Upper lobe of right lung (tissue), 1 donor: ENCODE measurements at regions not wholly inside any gene's neighbourhood (a gene's known extent, or its start where the extent isn't known, plus 50 kb on each side); places are given as distances from the start of the nearest gene placed in this dataset.

Experiments used
- ATAC-seq: fragments of 200-7000 bp; cut with Tn5 transposase; one replicate; pipeline ENCODE4 v1.9.1; 2020; ENCODE audit warnings: mild to moderate bottlenecking, moderate library complexity
- DNase-seq: peaks from one replicate; pipeline ENCODE4 v3.0.0-alpha.2; 2020
- H3K27ac ChIP-seq: fragments of 200-600 bp; one replicate; pipeline ENCODE4 v1.8.0; 2022
- H3K27me3 ChIP-seq: fragments of 200-600 bp; one replicate; pipeline ENCODE4 v1.8.0; 2022; ENCODE audit warnings: mild to moderate bottlenecking
- H3K36me3 ChIP-seq: fragments of 200-600 bp; one replicate; pipeline ENCODE4 v1.8.0; 2022
- H3K4me1 ChIP-seq: fragments of 200-600 bp; one replicate; pipeline ENCODE4 v1.8.0; 2022
- H3K4me3 ChIP-seq: fragments of 200-600 bp; one replicate; pipeline ENCODE4 v1.8.0; 2022; ENCODE audit warnings: mild to moderate bottlenecking
- H3K9me3 ChIP-seq: fragments of 200-600 bp; one replicate; pipeline ENCODE4 v1.8.0; 2022
- CTCF ChIP-seq: fragments of 200-600 bp; IDR thresholded peaks from one replicate; pipeline ENCODE4 v1.8.0; 2022; ENCODE audit warnings: antibody characterized with exemption
- intact Hi-C: fragments of 100-400 bp; cut with DNase I; formaldehyde crosslinking; loops from one replicate; pipeline ENCODE4 v1.11.0; 2022
- donor health status: DM: no; HTN: yes; CAD: no; lungs with severe emphysema.

GRCh38 chr1:192713921-192714320 is 78.0 kb downstream of the RGS13 start:
- no peak for TF ChIP-seq CTCF
- Histone ChIP-seq H3K27ac (no peak overlapping the region), H3K4me1 (no peaks in the 10 kb centered on the region), H3K36me3 (no peaks in the 10 kb centered on the region), H3K9me3 (no peaks in the 10 kb centered on the region), H3K27me3 (no peaks in the 10 kb centered on the region), H3K4me3 (no peak overlapping the region)
- intact Hi-C loops: no loop called here
- ATAC-seq (no peak), DNase-seq (no peak)

GRCh38 chr1:192724670-192725069 is 84.2 kb upstream of the RGS2 start:
- H3K27ac ChIP-seq: no peak overlapping the region
- H3K4me1 ChIP-seq: no peaks in the 10 kb centered on the region
- no peak for TF ChIP-seq CTCF
- no peaks in the 10 kb centered on the region for H3K27me3 ChIP-seq
- ATAC-seq (no peak), DNase-seq (no peak)
- intact Hi-C loops: no loop called here
- H3K36me3 ChIP-seq: no peaks in the 10 kb centered on the region
- H3K9me3 ChIP-seq: no peaks in the 10 kb centered on the region
- H3K4me3 ChIP-seq: no peak overlapping the region

- no peaks in the 10 kb centered on the region for H3K36me3 ChIP-seq
- intact Hi-C loops: no loop called here
- TF ChIP-seq CTCF: no peak
- no peaks in the 10 kb centered on the region for H3K4me1 ChIP-seq
- no peaks in the 10 kb centered on the region for H3K27me3 ChIP-seq
- H3K27ac ChIP-seq: no peak overlapping the region
- no peak for ATAC-seq
- no peak overlapping the region for H3K4me3 ChIP-seq
- H3K9me3 ChIP-seq: no peaks in the 10 kb centered on the region
- DNase-seq: no peak
These were observed 81.9 kb upstream of the RGS2 start for GRCh38 chr1:192726820-192727504.

- H3K27me3 ChIP-seq: no peaks in the 10 kb centered on the region
- no peak overlapping the region for H3K4me3 ChIP-seq
- no peaks in the 10 kb centered on the region for H3K4me1 ChIP-seq
- ATAC-seq (no peak), DNase-seq (no peak)
- H3K9me3 ChIP-seq: no peaks in the 10 kb centered on the region
- no peaks in the 10 kb centered on the region for H3K36me3 ChIP-seq
- TF ChIP-seq CTCF: no peak
- intact Hi-C loops: no loop called here
- no peak overlapping the region for H3K27ac ChIP-seq
These were observed 79.3 kb upstream of the RGS2 start for GRCh38 chr1:192729500-192729899.

GRCh38 chr1:192730198-192730597 is 78.6 kb upstream of the RGS2 start:
- no peak overlapping the region for H3K4me3 ChIP-seq
- DNase-seq: no peak
- ATAC-seq: no peak
- no peak overlapping the region for H3K27ac ChIP-seq
- H3K9me3 ChIP-seq: no peaks in the 10 kb centered on the region
- H3K4me1 ChIP-seq: no peaks in the 10 kb centered on the region
- no peaks in the 10 kb centered on the region for H3K36me3 ChIP-seq
- no peaks in the 10 kb centered on the region for H3K27me3 ChIP-seq
- intact Hi-C loops: no loop called here
- no peak for TF ChIP-seq CTCF

GRCh38 chr1:192732787-192733186 is 76.1 kb upstream of the RGS2 start:
- H3K27ac ChIP-seq: no peak overlapping the region
- H3K9me3 ChIP-seq: no peaks in the 10 kb centered on the region
- no peaks in the 10 kb centered on the region for H3K36me3 ChIP-seq
- H3K4me3 ChIP-seq: no peak overlapping the region
- ATAC-seq: no peak
- no peaks in the 10 kb centered on the region for H3K4me1 ChIP-seq
- intact Hi-C loops: no loop called here
- H3K27me3 ChIP-seq: no peaks in the 10 kb centered on the region
- DNase-seq: no peak
- no peak for TF ChIP-seq CTCF
